ENCODE measurements at regions not wholly inside any gene's neighbourhood (a gene's known extent, or its start where the extent isn't known, plus 50 kb on each side); places are given as distances from the start of the nearest gene placed in this dataset.

- no peak for DNase-seq
Observed at GRCh38 chr20:22368235-22368634, 216.1 kb downstream of the FOXA2 start.

- DNase-seq: no peak
Observed at GRCh38 chr20:22366631-22367030, 217.7 kb downstream of the FOXA2 start.

DNA sequence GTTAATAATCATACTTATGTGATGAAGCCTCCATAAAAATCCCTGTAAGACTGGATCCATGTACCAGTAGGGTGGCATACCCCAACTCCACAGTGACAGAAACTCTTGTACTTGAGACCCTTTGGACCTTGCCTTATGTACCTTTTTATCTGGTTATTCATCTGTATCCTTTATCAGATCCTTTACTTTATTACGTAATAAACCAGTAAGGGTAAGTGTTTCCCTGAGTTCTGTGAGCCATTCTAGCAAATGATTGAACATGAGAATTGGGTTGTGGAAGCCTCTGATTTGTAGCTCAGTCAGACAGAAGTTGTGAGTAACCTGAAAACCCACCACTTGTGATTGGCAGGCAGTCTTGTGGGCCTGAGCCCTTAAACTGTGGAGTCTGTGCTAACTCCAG is 229.7 kb downstream of the FOXA2 start:
- DNase-seq: no peak

GRCh38 chr20:22353586-22353985 is 230.8 kb downstream of the FOXA2 start:
- DNase-seq: no peak

DNA sequence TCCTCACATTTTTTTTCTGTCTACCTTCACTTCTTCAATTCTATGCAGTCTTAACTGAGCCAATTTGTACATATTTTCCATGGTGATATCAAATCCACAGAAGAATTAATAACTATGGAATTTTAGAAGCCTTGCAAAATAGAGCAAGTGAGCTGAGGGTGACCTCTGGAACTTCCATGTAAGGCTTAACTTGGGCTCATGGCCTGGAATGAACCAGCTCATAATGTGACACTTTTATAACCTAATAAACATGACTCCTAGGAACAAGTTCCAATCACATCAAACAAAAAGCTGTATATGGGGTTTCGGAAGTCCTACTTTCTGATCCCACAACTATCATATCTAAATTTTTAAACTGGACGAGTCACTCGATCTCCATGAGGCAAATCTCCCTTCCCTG is 232.4 kb downstream of the FOXA2 start:
- DNase-seq: no peak

DNA sequence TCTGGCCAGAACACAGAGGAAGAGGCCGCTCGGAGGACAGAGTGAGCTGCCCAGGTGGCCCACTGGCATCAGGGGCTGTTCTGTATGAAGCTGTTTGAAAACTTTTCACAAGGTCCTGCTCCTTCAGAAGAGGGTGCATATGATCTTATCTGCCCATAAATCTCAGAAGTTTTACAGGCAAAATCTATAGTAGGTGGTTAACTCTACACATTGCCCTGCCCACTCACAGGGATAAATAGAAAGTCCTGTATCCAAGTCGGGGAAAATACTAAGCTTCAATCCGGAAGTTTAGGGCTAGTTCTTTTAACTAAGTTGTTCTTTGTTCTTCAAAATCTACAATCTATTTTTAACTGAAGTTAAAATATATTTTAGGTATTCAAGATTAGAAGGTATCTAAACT is 233.7 kb downstream of the FOXA2 start:
- no peak for DNase-seq

DNA sequence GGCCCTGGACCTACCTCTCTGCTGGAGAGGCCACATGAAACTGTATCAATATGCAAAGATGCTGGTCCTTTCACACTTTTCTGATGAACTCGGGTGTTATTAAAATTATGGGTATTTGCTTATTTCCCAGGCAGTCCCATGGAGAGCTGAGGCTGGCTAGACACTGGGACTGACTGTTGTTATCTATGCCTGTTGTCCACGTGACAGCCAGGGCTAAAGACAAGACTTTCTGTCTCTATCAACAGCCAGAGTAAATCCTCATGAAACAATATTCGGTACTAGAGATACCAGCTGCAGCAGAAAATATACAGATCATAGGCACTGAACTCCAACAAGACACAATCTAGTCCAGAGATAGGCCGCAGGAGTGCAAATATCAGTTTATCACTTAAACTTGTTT is 236.4 kb downstream of the FOXA2 start:
- DNase-seq: no peak

GRCh38 chr20:22346716-22347115 is 237.7 kb downstream of the FOXA2 start:
- no peak for DNase-seq

- DNase-seq: no peak
Observed at GRCh38 chr20:22343612-22344011, 240.8 kb downstream of the FOXA2 start.

DNA sequence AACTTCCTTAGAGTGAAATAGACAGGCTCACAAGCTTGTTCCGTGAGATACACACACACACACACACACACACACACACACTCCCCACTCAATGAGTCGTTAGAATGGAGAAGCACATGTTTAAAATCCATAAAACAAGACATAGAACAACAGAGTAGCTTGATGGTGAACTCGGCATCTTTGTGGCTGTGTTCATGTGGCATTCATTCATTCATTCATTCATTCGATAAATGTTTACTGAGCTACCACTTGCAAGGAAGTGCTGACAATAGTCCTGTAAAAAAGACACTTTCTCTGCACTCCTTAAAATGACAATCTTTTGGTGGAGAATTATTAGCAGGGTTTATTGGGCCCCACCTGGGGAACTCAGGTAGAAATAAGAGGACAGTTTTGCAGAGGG is 242.0 kb downstream of the FOXA2 start:
- no peak for DNase-seq

- no peak for DNase-seq
Observed at GRCh38 chr20:22341508-22341907, 242.9 kb downstream of the FOXA2 start.

DNA sequence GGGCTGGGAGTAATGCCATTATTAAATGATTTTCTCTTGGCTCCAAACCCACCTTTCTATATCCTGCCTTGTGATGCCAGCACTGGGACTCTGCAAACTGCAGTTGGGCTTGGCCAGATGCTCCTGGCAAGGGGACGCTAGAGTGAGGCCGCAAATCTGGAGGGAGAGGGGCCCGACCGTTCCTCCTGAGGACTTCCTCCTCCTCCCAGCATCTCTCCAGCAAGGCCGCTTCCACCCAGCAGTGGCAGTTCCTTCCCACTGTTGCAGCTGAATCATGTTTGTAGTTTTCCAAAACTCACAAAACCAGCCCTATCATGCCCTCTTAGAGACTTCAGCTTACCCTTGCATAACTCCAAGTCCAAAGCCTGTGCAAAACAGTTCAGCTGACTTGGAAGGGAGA is 244.4 kb downstream of the FOXA2 start:
- no peak for DNase-seq

DNA sequence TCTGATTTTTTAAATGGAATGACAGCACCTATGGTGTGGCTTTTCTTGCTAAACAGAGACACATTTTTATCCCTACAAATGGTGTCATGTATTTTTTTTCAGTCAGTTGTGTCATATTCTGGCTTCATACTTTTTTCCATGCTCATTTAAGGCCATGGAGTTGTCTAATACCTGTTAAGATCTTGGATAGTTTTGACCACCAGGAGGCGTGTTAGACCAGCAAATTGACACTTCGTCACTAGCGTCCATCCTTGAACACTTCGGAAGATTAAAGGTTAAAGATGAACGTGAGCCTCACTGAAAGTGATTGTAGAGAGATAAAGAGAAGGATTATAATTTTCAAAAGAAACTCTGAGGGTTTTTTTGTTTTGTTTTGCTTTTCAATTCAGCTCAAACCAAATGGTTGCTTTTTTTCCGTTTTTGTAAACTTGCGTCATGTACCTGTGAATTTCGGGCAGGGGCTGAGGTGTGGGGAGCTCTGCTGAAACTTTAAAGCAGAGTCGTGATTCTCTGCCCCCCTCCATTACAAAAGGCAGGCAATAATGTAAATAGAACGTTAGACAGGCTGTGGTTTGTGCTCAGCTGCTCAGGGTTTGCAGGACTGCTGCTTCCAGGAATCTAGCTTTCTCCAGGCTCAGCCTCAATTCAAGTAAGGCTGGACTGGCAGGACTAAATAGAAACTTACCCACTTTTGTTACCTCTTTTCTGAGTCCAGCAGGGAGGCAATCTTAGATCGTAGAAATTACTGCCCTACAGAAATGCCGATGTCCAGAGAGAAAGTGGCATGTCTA is 245.1 kb downstream of the FOXA2 start:
- no peak for DNase-seq

GRCh38 chr20:22338140-22338708 is 246.1 kb downstream of the FOXA2 start:
- no peak for DNase-seq

DNA sequence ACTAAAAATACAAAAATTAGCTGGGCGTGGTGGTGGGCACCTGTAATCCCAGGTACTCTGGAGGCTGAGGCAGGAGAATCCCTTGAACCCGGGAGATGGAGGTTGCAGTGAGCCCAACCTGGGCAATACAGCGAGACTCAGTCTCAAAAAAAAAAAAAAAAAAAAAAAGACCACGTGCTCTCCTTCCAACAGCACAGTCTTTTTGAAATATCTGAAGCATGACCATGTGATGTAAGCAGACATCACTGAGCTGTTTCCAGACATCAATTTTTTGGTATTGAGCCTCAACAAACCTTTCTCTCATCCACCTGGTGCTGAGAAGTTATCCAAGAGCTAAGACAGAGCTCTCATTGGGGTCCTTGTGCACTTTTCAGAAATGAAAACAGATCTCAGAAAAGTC is 249.2 kb downstream of the FOXA2 start:
- no peak for DNase-seq

DNA sequence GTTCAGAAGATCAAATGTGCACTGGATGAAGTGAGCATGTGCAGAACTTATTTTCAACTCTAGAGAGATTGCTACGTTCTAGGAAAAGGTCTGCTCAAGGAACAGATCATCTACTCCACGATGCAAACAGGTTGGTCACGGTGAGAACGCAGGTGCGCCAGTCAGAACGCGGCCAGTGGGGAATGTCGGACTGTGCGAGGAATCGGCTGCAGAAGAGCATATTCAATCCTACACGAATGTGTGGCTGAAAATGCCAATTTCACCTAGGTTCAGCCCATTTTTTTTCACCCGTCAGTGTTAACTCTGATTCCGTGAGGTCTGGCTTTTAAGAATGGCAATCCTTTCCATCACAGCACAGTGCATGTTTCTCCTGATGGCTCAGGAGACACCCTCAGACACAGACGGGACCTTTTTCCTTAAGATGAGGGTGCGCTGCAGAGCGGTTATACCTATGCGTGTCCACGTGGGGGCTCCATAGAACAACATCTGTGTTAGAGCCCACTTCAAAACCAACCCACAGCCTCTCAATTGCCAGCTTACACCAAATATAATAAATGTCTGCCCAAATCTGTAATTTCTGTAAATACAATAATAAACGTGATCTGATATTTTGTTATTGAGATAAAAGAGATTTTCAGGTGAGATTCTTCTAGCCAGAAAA is 250.4 kb downstream of the FOXA2 start:
- DNase-seq: no peak

- DNase-seq: no peak
Observed at GRCh38 chr20:22324505-22324904, 259.9 kb downstream of the FOXA2 start.

DNA sequence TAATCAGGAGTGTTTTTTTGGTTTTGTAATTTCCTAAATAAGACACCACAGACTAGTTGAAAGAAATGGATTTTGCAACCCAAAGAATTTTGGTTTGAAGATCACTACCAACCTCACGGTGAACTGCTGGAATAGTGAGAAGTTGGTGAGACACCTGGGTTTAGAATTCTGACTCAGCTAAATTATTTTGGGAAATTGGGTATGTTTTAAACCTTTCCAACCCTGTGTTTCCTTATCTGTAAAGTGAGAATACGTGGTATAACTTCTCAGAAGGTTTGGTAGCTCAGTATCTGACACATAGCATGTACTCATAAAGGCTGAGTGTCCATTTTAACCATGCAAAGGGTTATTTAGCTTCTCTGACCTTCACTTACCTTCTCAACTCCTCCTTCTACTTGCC is 261.9 kb downstream of the FOXA2 start:
- DNase-seq: no peak

DNA sequence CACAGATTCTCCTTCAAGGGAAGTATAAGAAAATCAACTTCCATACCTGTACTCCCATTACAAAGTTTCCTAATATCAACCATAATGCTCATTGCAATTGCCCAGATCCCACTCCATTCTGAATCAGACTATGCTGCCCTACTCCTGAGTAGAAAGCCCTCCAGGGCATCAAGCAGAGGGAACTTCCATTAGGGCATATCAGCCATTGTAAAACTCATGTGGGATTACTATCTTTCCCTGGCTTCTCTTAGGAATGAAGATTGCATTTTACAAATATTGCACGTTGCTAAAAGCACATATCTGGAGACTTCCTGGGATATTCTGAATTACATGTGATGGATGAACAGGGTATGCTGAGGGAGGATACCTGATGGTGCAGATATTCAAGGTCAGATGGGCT is 263.2 kb downstream of the FOXA2 start:
- DNase-seq: no peak

- no peak for DNase-seq
Observed at GRCh38 chr20:22320245-22320915, 264.0 kb downstream of the FOXA2 start.

DNA sequence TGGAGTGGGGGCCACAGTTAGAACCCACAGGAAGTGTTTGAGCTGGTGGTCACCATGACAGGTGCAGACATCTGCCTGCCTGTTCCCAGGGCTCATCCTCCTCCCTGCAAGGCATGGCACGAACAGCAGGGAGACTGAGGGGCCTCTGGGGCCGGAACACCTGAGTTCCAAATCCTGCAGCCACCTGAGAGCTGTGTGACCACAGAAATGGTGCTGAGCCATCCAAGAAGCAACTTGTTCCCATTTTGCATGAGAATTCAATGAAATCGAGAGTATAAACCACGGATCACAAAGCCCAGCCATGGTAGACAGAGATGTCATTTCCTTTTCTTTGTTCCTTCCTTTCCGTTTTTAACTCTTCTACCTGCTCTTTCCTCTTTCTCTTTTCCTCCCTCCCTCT is 268.6 kb downstream of the FOXA2 start:
- no peak for DNase-seq

DNA sequence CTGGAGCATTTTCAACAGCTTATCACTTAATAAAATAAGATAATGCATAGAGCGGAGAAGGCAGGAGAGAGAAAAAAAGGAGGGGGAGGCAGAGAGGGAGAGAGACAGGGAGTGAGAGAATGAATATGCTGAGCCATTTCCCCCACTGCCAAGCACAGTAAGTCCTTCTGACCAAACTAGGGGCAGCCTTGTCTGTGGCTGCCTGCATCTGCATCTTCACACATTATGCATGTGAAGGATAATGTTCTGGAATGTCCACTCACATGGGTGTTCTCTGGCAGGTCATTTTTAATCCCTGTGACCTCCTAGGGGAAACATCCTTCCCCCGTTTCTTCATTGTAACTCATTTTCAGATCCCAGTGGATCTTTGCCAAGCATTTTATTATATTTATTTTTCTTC is 269.3 kb downstream of the FOXA2 start:
- DNase-seq: no peak

DNA sequence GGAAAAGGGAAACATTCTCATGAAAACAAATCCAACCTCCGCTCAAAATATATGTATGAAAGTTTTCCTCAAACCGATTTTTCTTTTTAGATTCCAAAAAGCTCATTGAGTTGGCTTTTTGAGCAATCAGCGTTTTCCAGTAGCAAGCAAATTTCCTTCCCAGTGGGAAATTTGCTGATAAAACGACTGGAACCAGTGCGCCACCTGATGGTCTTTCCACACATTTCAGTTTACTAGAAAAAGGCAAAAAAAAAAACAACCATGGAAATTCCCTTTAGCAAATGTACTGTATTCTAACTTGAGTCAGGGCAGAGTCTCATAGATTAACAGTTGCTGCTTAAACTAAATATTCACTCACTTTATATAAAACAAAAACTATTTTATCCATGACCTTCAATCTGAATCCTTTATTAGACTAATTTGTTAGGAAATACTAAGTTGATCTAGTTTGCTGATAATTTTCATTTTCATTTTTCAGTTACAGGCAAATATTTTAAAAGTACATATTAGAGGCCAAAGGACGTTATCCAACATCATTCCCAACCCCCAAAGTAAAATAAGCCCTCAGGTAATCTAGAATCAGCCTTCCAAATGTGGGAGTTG is 271.5 kb downstream of the FOXA2 start:
- no peak for DNase-seq

Data from occipital lobe (tissue), 1 donor.